Fibroblast of villous mesenchyme (primary cell): ENCODE measurements at regions not wholly inside any gene's neighbourhood (a gene's known extent, or its start where the extent isn't known, plus 50 kb on each side); places are given as distances from the start of the nearest gene placed in this dataset.

Experiments
- DNase-seq: peaks from one replicate; pipeline ENCODE4 v3.0.0-alpha.2; 2010; ENCODE audit warnings: low read depth
- H3K4me3 ChIP-seq: 2 replicates; pipeline ENCODE4 v1.5.1; 2011; ENCODE audit warnings: low read depth, mild to moderate bottlenecking, low read length
- CTCF ChIP-seq: IDR thresholded peaks from 2 replicates; pipeline ENCODE4 v1.5.1; 2012; ENCODE audit warnings: low read depth, mild to moderate bottlenecking, low read length; ENCODE audit not compliant: insufficient read depth

- no peak for DNase-seq
- H3K4me3 ChIP-seq: no peak overlapping the region
- TF ChIP-seq CTCF: no peak
These were observed 317.7 kb downstream of the LPIN1 start for GRCh38 chr2:12064153-12064552.

GRCh38 chr2:12066116-12066515 is 319.7 kb downstream of the LPIN1 start:
- TF ChIP-seq CTCF: no peak
- no peak for DNase-seq
- H3K4me3 ChIP-seq: no peak overlapping the region

GRCh38 chr2:12066986-12067385 is 320.6 kb downstream of the LPIN1 start:
- no peak for DNase-seq
- no peak for TF ChIP-seq CTCF
- no peak overlapping the region for H3K4me3 ChIP-seq

- DNase-seq: no peak
- TF ChIP-seq CTCF: no peak
- H3K4me3 ChIP-seq: no peak overlapping the region
These were observed 322.5 kb downstream of the LPIN1 start for GRCh38 chr2:12068796-12069538.

GRCh38 chr2:12070153-12070552 is 323.7 kb downstream of the LPIN1 start:
- DNase-seq: no peak
- no peak for TF ChIP-seq CTCF
- no peak overlapping the region for H3K4me3 ChIP-seq

- no peak overlapping the region for H3K4me3 ChIP-seq
- DNase-seq: peak; percentile 79
- no peak for TF ChIP-seq CTCF
These were observed 324.1 kb downstream of the LPIN1 start for GRCh38 chr2:12070581-12070980.

- no peak for TF ChIP-seq CTCF
- H3K4me3 ChIP-seq: no peak overlapping the region
- DNase-seq: no peak
These were observed 324.9 kb downstream of the LPIN1 start for GRCh38 chr2:12071318-12071717.
